HepG2 (cell line): ENCODE measurements at regions not wholly inside any gene's neighbourhood (a gene's known extent, or its start where the extent isn't known, plus 50 kb on each side); places are given as distances from the start of the nearest gene placed in this dataset.

ENCODE experiments used
- ATAC-seq: fragments of 200-7000 bp; cut with Tn5 transposase; 3 replicates; pipeline ENCODE4 v1.9.1; 2020; ENCODE audit warnings: mild to moderate bottlenecking, moderate library complexity
- BruUV-seq: library from RNA; stranded (reverse); fragments of 400-500 nt; replicated peaks from 2 replicates; lab custom pipeline; 2021; lab: Mats Ljungman, UMichigan
- CTCF ChIA-PET: fragments of 300-600 bp; formaldehyde crosslinking; extraction: SDS; loops from one replicate; lab custom pipeline; 2021; ENCODE audit warnings: low total read pairs, inconsistent platforms, low intra/inter-chr PET ratio; lab: Yijun Ruan, JAX
- POLR2A ChIA-PET: fragments of 350-600 bp; sonication (Branson Sonifier 250); formaldehyde crosslinking; loops from one replicate; lab custom pipeline; 2020; ENCODE audit warnings: antibody characterized with exemption, inconsistent platforms; lab: Yijun Ruan, JAX
- DNase-seq: peaks from one replicate; pipeline ENCODE4 v3.0.0-alpha.2; 2015; ENCODE audit warnings: low spot score
- FAIRE-seq: peaks from 3 replicates; lab custom pipeline; 2011; peaks lifted over from hg19 to GRCh38; lab: Jason Lieb, UNC
- H2AFZ ChIP-seq: one replicate; pipeline ENCODE4 v1.6.1; 2011; ENCODE audit warnings: low read length, inconsistent platforms
- H3K27ac ChIP-seq: fragments of 300-600 bp; 3 replicates; pipeline ENCODE4 v1.8.0; 2011; ENCODE audit warnings: mixed run types, mild to moderate bottlenecking, mixed read lengths, low read length, inconsistent platforms; ENCODE audit not compliant: insufficient read depth; ENCODE audit errors: extremely low read length
- H3K27me3 ChIP-seq, 2 experiments: fragments of 200-600 bp in 1 of 2; 2 replicates in 1 of 2; 3 replicates in 1 of 2; pipeline versions ENCODE4 v1.6.0 to v1.8.0; 2011; ENCODE audit warnings: low read length in 2 of 2, mild to moderate bottlenecking in 2 of 2, moderate library complexity in 2 of 2, inconsistent platforms in 1 of 2; ENCODE audit not compliant: insufficient read depth in 2 of 2, control insufficient read depth in 1 of 2
- H3K36me3 ChIP-seq, 2 experiments: fragments of 200-600 bp in 1 of 2; replicated peaks in 1 of 2; 2 replicates in 1 of 2; 3 replicates in 1 of 2; pipeline versions ENCODE4 v1.5.1 to v1.8.0; 2011; ENCODE audit warnings: low read length in 2 of 2, inconsistent platforms in 1 of 2; ENCODE audit not compliant: insufficient read depth in 2 of 2, control insufficient read depth in 1 of 2
- H3K4me1 ChIP-seq: 2 replicates; pipeline ENCODE4 v1.5.1; 2012; ENCODE audit warnings: low read length, inconsistent platforms; ENCODE audit not compliant: insufficient read depth
- H3K4me2 ChIP-seq: 2 replicates; pipeline ENCODE4 v1.6.0; 2011; ENCODE audit warnings: low read depth, low read length, inconsistent platforms
- H3K4me3 ChIP-seq, 3 experiments: fragments of 200-600 bp in 1 of 3; sonication (generic), shearing (Covaris generic) in 1 of 3; replicated peaks in 1 of 3; 2 replicates each; pipeline ENCODE4 v1.5.1; 2011 to 2016; ENCODE audit warnings: low read length in 3 of 3, inconsistent platforms in 2 of 3, low read depth in 2 of 3, mild to moderate bottlenecking in 2 of 3, control low read depth in 1 of 3, mixed read lengths in 1 of 3; ENCODE audit not compliant: insufficient read depth in 1 of 3
- H3K79me2 ChIP-seq: one replicate; pipeline ENCODE4 v1.6.1; 2011; ENCODE audit warnings: low read length, inconsistent platforms; ENCODE audit not compliant: insufficient read depth
- H3K9ac ChIP-seq: 2 replicates; pipeline ENCODE4 v1.6.0; 2011; ENCODE audit warnings: mild to moderate bottlenecking, low read depth, low read length, inconsistent platforms; ENCODE audit not compliant: insufficient read depth
- H3K9me3 ChIP-seq: 2 replicates; pipeline ENCODE4 v1.5.1; 2012; ENCODE audit warnings: mild to moderate bottlenecking, low read length
- H4K20me1 ChIP-seq: 2 replicates; pipeline ENCODE4 v1.6.0; 2011; ENCODE audit warnings: inconsistent platforms, mild to moderate bottlenecking, low read length, moderate library complexity; ENCODE audit not compliant: insufficient read depth
- ARNT ChIP-seq: fragments of 450-650 bp; IDR thresholded peaks from 2 replicates; pipeline ENCODE4 v1.6.1; 2017
- GABPB1 ChIP-seq: IDR thresholded peaks from 2 replicates; pipeline ENCODE4 v1.6.1; 2016; ENCODE audit warnings: mild to moderate bottlenecking, missing genetic modification reagents, moderate library complexity, missing compliant biosample characterization
- GMEB1 ChIP-seq: sonication (generic); formaldehyde crosslinking; IDR thresholded peaks from 2 replicates; pipeline ENCODE4 v1.5.1; 2020; ENCODE audit warnings: missing genetic modification reagents, mild to moderate bottlenecking, borderline replicate concordance
- PCBP1 ChIP-seq: fragments of 200-400 bp; formaldehyde crosslinking; IDR thresholded peaks from 2 replicates; pipeline ENCODE4 v1.6.1; 2017; ENCODE audit warnings: mild to moderate bottlenecking, low read depth, low read length, borderline replicate concordance
- SP4 ChIP-seq: sonication (generic); formaldehyde crosslinking; IDR thresholded peaks from 2 replicates; pipeline ENCODE4 v1.8.1; 2023; ENCODE audit warnings: mild to moderate bottlenecking, missing genetic modification reagents
- ZHX1 ChIP-seq: sonication (generic); formaldehyde crosslinking; IDR thresholded peaks from 2 replicates; pipeline ENCODE4 v1.8.1; 2022; ENCODE audit warnings: low read depth, mild to moderate bottlenecking, missing genetic modification reagents
- ZNF281 ChIP-seq: sonication (generic); formaldehyde crosslinking; IDR thresholded peaks from 2 replicates; pipeline ENCODE4 v1.4.0; 2020; ENCODE audit warnings: missing genetic modification reagents, borderline replicate concordance
- ZNF709 ChIP-seq: sonication (generic); formaldehyde crosslinking; IDR thresholded peaks from 2 replicates; pipeline ENCODE4 v1.5.0; 2020; ENCODE audit warnings: mild to moderate bottlenecking, missing genetic modification reagents
- ZNF790 ChIP-seq: sonication (generic); formaldehyde crosslinking; IDR thresholded peaks from 2 replicates; pipeline ENCODE4 v1.8.0; 2022; ENCODE audit warnings: missing genetic modification reagents, mild to moderate bottlenecking, borderline replicate concordance
- WGBS: methylation state at CpG from one replicate; pipeline ENCODE4 v1.1.6; 2017; ENCODE audit warnings: low lambda C conversion rate; 5-methylcytosine and 5-hydroxymethylcytosine counted together
- in situ Hi-C: cut with HindIII; loops from 2 replicates; pipeline ENCODE4 v1.10.0; 2017; ENCODE audit warnings: low pct_unique_long_range_greater_than_20kb; ENCODE audit not compliant: extremely low pct_ligation_motif_present
- intact Hi-C: fragments of 100-400 bp; cut with micrococcal nuclease; formaldehyde crosslinking; loops from one replicate; pipeline ENCODE4 v1.10.0; 2022; ENCODE audit not compliant: unreplicated experiment
- TF ChIP-seq, protein P1 (sequence below): sonication (generic); formaldehyde crosslinking; IDR thresholded peaks from 2 replicates; pipeline ENCODE4 v1.5.0; 2020; ENCODE audit warnings: mild to moderate bottlenecking, missing genetic modification reagents

- ChIA-PET CTCF (no interaction called here), POLR2A (no interaction called here)
- Histone ChIP-seq H3K79me2 (no peaks in the 10 kb centered on the region), H3K27ac (no peak overlapping the region), H3K4me1 (no peaks in the 10 kb centered on the region), H3K4me3 (no peak overlapping the region), H3K27me3 (no peaks in the 10 kb centered on the region), H2AFZ (no peak overlapping the region), H3K9ac (no peak overlapping the region), H3K36me3 (no peaks in the 10 kb centered on the region), H3K9me3 (no peaks in the 10 kb centered on the region), H4K20me1 (no peaks in the 10 kb centered on the region), H3K4me2 (no peak overlapping the region)
- no peak for FAIRE-seq
- intact Hi-C loops: no loop called here
- in situ Hi-C loops: no loop called here
- no TSS peak for BruUV-seq
- TF ChIP-seq ZNF790: no peak
- TF ChIP-seq, protein P1, sequence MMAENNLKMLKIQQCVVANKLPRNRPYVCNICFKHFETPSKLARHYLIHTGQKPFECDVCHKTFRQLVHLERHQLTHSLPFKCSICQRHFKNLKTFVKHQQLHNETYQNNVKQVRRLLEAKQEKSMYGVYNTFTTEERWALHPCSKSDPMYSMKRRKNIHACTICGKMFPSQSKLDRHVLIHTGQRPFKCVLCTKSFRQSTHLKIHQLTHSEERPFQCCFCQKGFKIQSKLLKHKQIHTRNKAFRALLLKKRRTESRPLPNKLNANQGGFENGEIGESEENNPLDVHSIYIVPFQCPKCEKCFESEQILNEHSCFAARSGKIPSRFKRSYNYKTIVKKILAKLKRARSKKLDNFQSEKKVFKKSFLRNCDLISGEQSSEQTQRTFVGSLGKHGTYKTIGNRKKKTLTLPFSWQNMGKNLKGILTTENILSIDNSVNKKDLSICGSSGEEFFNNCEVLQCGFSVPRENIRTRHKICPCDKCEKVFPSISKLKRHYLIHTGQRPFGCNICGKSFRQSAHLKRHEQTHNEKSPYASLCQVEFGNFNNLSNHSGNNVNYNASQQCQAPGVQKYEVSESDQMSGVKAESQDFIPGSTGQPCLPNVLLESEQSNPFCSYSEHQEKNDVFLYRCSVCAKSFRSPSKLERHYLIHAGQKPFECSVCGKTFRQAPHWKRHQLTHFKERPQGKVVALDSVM (CRISPR knock-in tag): no peak
- TF ChIP-seq GMEB1: no peak
- no peak for TF ChIP-seq ZNF709
- TF ChIP-seq SP4: no peak
- WGBS: 10% methylated on average over 3 of the region's 3 CpGs
- no peak for DNase-seq
- no peak for ATAC-seq
Observed at GRCh38 chr3:146966124-146966523, 361.0 kb upstream of the PLSCR5 start.

GRCh38 chr3:146953511-146953981, 348.4 kb upstream of the PLSCR5 start:
- Histone ChIP-seq H3K9me3 (no peaks in the 10 kb centered on the region), H3K4me3 (no peak overlapping the region), H2AFZ (no peak overlapping the region), H3K36me3 (no peaks in the 10 kb centered on the region), H3K27me3 (no peaks in the 10 kb centered on the region), H3K9ac (no peak overlapping the region), H3K4me1 (no peaks in the 10 kb centered on the region), H3K4me2 (no peak overlapping the region), H3K27ac (no peak overlapping the region), H3K79me2 (no peaks in the 10 kb centered on the region), H4K20me1 (no peaks in the 10 kb centered on the region)
- DNase-seq (no peak), FAIRE-seq (no peak), ATAC-seq (no peak)
- ChIA-PET POLR2A (no interaction called here), CTCF (no interaction called here)
- 18% methylated on average over 3 of the region's 3 CpGs for WGBS
- intact Hi-C loops (no loop called here), in situ Hi-C loops (no loop called here)
- no TSS peak for BruUV-seq
- no peak for TF ChIP-seq ZHX1 (CRISPR knock-in tag)
- TF ChIP-seq ZNF281 (CRISPR knock-in tag): no peak
- no peak for TF ChIP-seq GABPB1 (CRISPR knock-in tag)
- TF ChIP-seq ARNT: no peak
- no peak for TF ChIP-seq PCBP1
